HS-27A (cell line): ENCODE measurements at regions not wholly inside any gene's neighbourhood (a gene's known extent, or its start where the extent isn't known, plus 50 kb on each side); places are given as distances from the start of the nearest gene placed in this dataset.

Experiments
- DNase-seq: peaks from one replicate; pipeline ENCODE4 v3.0.0-alpha.2; 2012; ENCODE audit warnings: low read depth, missing footprints

GRCh38 chr7:47724335-47724982 lies 142.5 kb upstream of the TNS3 start:
- DNase-seq = peak; percentile 46

- DNase-seq = no peak
These were observed 140.2 kb upstream of the TNS3 start for GRCh38 chr7:47722126-47722525.

GRCh38 chr7:47721670-47722069 lies 139.8 kb upstream of the TNS3 start:
- no peak for DNase-seq

- no peak for DNase-seq
These were observed 139.0 kb upstream of the TNS3 start for GRCh38 chr7:47720907-47721244.

GRCh38 chr7:47720141-47720906 lies 138.4 kb upstream of the TNS3 start:
- no peak for DNase-seq

- no peak for DNase-seq
These were observed 137.8 kb upstream of the TNS3 start for GRCh38 chr7:47719675-47720074.

- no peak for DNase-seq
These were observed 133.7 kb upstream of the TNS3 start for GRCh38 chr7:47715631-47716068.

GRCh38 chr7:47714669-47715607 lies 133.0 kb upstream of the TNS3 start:
- no peak for DNase-seq

- no peak for DNase-seq
These were observed 131.7 kb upstream of the TNS3 start for GRCh38 chr7:47713595-47713994.

GRCh38 chr7:47712416-47712815 lies 130.5 kb upstream of the TNS3 start:
- DNase-seq = no peak

- no peak for DNase-seq
These were observed 129.9 kb upstream of the TNS3 start for GRCh38 chr7:47711776-47712175.

GRCh38 chr7:47710201-47710935 lies 128.5 kb upstream of the TNS3 start:
- DNase-seq = no peak

- DNase-seq = no peak
These were observed 127.5 kb upstream of the TNS3 start for GRCh38 chr7:47709451-47709850.

GRCh38 chr7:47709051-47709450 lies 127.1 kb upstream of the TNS3 start:
- DNase-seq = no peak

- DNase-seq = no peak
These were observed 125.7 kb upstream of the TNS3 start for GRCh38 chr7:47707583-47707982.

- no peak for DNase-seq
These were observed 123.0 kb upstream of the TNS3 start for GRCh38 chr7:47704936-47705335.

- no peak for DNase-seq
These were observed 120.2 kb upstream of the TNS3 start for GRCh38 chr7:47702080-47702479.

GRCh38 chr7:47698386-47698785 lies 116.5 kb upstream of the TNS3 start:
- DNase-seq = no peak

- DNase-seq = no peak
These were observed 115.6 kb upstream of the TNS3 start for GRCh38 chr7:47697543-47697942.

- DNase-seq = no peak
These were observed 114.3 kb upstream of the TNS3 start for GRCh38 chr7:47696152-47696710.

GRCh38 chr7:47693216-47693615 lies 111.3 kb upstream of the TNS3 start:
- no peak for DNase-seq

GRCh38 chr7:47691988-47692387 lies 110.1 kb upstream of the TNS3 start:
- no peak for DNase-seq
